GM21447 (cell line): ENCODE measurements at regions not wholly inside any gene's neighbourhood (a gene's known extent, or its start where the extent isn't known, plus 50 kb on each side); places are given as distances from the start of the nearest gene placed in this dataset.
"Not testable (repeated sequence)": the region's sequence is repeated elsewhere in the genome, so short reads cannot be mapped to it uniquely, and the experiment has no call there.

Experiments used
- ATAC-seq: cut with Tn5 transposase; IDR thresholded peaks from one replicate; pipeline ENCODE4 v1.9.1; 2021; ENCODE audit not compliant: unreplicated experiment

- no peak for ATAC-seq
Observed at GRCh38 chr6:115814907-115815306, 245.8 kb downstream of the FRK start.

- no peak for ATAC-seq
Observed at GRCh38 chr6:115811541-115811940, 249.2 kb downstream of the FRK start.

DNA sequence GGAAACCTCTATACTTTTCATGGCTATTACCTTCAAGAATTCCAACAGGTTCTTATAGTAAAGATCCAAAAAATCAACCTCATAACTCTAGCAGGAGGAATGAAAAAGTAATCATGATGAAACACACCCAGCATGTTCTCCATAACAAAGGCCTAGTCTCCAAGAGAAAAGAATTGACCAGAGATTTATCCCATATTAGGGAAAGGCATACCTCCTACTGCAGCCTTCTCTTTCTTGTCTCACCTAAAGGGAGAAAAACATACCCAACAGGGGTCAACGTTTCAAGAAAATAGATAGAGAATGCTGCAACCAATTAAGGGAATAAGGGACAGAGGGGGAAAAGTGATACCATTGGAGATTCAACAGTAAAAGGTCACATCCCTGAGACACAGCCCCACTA is 262.5 kb downstream of the FRK start:
- ATAC-seq = no peak

- ATAC-seq = no peak
Observed at GRCh38 chr6:115796829-115797228, 263.9 kb downstream of the FRK start.

GRCh38 chr6:115796061-115796460 is 264.6 kb downstream of the FRK start:
- no peak for ATAC-seq

- no peak for ATAC-seq
Observed at GRCh38 chr6:115783402-115784061, 277.2 kb downstream of the FRK start.

DNA sequence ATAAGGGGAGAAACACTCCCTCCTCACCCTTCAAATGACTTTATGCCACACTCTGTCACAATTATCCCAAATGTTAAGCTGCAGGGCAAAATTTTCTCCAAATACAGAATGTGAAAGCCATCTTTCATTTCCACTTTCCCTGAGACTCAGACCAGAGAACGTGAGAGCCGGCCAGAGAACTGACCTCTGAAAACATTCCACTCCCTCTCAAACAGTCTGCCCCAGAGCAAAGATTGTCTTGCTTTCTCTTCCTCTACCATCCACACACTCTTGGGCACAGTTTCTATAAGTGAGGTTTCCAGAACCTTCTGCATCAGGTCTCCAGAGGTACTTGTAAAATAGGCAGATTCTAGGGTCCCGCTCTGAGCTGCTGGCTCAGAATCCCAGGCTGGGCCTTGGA is 278.1 kb downstream of the FRK start:
- no peak for ATAC-seq

DNA sequence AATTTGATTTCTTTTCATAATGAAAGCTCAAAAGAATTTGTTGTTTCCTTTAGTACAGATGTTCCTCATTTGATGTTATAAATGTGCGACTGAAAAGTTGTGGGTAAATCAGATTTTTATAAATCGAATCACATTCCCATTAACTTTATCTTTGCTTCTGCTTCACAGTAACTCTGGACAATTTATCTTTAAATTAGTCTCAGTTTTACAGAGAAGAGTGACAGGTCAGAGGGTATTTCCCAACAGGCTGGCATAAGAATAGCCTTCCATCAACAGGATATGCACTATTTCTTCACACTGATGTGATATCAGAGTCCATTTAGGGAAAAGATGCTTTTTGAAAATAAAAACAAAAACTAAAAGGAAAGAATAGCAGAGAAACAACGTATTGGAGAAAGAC is 286.9 kb downstream of the FRK start:
- no peak for ATAC-seq

GRCh38 chr6:115770851-115771250 is 289.8 kb downstream of the FRK start:
- no peak for ATAC-seq

DNA sequence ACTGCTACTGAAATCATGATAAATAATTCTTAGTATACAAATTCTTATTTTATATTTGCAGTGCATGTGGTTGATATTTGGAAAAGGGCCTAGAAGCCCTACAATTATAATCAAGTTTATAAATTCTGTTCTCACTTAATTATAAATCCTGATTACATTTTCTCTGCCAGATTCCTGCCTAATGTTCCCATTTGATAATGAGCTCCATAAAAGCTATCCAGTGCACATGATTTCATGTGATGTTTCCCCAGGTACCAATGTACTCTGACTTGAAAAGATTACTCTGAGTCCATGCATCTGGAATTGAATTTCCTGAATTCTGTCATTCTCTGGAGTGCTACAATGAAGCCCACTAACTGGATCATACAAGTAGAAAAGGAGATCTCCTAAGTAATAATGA is 292.2 kb downstream of the FRK start:
- ATAC-seq = no peak

DNA sequence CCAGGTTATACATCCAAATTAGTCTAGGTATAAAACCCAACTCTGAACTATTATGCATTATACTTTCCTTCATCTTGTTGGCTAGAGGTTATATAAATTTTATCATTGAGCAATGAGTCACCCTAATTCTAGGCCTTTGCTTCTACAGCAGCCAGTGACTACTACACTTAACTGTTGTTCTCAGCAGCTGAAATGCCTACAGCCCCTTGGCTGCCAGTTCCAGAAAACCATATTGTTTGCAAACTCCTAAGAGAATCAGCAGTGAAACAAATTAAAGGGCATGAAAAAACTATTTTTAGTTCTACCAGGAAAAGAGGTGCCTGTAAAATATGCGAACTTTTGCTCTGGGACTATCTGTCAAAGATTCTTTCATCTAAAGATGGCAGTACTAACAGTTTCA is 292.8 kb downstream of the FRK start:
- no peak for ATAC-seq

DNA sequence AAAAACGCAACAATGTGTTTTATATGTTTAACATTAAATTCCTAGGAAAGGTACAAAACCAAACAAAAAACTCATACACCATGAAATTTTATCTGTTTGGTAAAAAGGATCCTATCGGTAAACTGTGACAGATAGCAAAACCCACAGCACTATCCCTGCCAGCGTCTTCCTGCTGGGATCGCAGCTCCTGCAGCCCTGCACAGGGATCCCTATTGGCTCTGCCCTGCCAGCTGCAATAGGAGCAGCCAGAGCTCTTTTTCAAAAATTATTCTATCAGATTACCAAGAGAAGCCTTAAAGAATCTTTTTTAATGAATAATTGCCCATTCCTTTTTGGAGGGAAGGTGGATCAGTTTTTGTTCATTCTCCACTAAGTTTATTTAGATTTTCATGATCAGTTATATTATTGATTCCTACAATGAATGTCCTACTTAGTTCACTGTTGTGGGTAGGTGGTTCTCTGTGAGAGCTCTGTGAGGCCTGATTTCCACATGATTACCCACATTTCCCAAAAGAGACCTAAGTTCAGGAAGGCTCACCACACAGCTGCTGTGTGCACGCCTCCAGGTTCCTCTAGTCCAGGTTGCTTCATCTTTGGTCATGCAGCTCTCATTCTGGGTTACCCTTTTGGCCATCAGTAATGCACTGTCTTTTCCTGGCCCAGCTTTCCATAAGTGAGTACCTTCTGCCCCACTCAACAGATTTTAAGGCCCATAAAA is 293.8 kb downstream of the FRK start:
- no peak for ATAC-seq

- ATAC-seq = no peak
Observed at GRCh38 chr6:115765966-115766365, 294.7 kb downstream of the FRK start.

DNA sequence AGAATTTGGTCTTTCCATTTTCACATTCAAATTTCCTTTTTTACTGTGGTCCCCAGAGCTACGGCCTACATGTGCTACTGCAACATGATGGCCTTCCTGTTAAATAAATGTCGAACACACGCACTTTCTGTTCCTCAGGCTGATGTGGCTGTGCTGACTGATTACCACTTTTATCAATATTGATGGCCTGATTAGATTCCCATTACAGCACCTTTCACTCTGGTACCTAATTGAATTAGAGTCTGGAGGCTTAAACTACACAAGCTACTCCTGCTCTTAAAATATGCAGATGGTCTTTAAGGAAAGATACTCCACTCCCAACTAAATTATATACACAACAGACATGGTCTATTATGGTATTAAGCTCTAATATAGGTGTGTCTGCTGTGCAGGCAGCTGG is 301.6 kb downstream of the FRK start:
- no peak for ATAC-seq

- no peak for ATAC-seq
Observed at GRCh38 chr6:115753446-115753845, 307.2 kb downstream of the FRK start.

DNA sequence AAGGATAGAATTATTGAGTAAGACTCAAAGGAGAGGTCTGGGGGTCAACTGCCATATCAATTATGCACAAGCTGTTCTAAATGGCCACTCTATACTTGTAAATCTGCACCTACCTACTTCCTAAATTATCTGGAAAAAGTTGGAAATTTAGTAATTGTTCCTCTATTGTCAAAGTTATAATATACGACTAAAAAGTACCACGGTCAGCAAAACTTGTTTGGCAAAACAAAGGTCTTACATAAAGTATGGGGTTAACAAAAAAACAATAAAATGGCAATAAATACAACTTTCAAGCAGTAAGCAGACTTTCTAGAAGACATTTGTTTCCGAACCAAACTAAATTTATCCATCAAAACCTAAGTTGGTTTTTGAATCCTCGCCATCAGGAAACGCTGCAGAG is 309.7 kb downstream of the FRK start:
- no peak for ATAC-seq

GRCh38 chr6:115750292-115750691 is 310.4 kb downstream of the FRK start:
- ATAC-seq = no peak

GRCh38 chr6:115747719-115748118 is 313.0 kb downstream of the FRK start:
- ATAC-seq = no peak

DNA sequence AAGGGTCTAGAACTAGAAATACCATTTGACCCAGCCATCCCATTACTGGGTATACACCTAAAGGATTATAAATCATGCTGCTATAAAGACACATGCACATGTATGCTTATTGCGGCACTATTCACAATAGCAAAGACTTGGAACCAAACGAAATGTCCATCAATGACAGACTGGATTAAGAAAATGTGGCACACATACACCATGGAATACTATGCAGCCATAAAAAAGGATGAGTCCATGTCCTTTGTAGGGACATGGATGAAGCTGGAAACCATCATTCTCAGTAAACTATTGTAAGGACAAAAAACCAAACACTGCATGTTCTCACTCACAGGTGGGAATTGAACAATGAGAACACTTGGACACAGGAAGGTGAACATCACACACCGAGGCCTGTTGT is 314.1 kb downstream of the FRK start:
- ATAC-seq = not testable (repeated sequence)

DNA sequence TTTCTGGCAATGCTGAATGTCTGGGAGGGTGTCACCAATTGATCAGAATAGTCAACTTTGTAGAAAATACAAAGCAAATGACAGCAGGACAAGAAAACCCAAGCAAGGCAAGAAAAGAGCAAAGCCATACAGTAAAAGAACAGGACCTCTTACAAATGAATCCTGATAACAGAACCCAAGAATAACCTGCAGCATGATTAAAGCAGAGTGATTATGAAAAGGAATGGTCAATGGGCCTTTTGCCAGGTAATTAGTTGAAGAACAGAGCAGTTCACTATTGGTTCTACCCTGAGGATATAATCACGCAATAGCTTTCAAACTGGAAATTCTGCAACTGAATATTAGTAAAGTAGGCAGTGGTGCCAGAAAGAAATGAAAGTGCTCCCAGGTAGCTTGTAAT is 319.8 kb downstream of the FRK start:
- no peak for ATAC-seq

GRCh38 chr6:115735610-115736009 is 325.1 kb downstream of the FRK start:
- ATAC-seq = no peak

DNA sequence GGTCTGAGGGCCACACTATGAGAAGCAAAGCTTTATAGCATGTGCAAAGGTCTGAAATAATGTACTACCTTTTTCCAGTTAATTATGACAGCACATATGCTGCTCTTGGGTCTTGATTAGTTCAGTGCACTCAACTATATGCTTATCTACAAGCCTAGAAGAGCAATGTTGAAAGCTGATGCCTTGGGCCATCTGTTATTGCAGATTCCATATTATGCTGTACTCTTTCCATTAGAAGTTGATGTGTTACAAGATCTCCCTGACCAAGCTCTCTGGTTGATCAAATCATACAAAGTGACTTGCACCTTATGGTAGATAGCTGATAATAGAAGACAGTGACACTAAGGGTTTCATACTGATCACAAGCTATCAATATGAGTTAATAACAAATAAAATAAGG is 327.3 kb downstream of the FRK start:
- ATAC-seq = no peak

- no peak for ATAC-seq
Observed at GRCh38 chr6:115729036-115729435, 331.7 kb downstream of the FRK start.
